ENCODE measurements at regions not wholly inside any gene's neighbourhood (a gene's known extent, or its start where the extent isn't known, plus 50 kb on each side); places are given as distances from the start of the nearest gene placed in this dataset.

GRCh38 chr10:2137549-2138174 is 400.3 kb upstream of the ADARB2 start:
- no peak for TF ChIP-seq CTCF (IDR thresholded peaks at IDR 0.05; ENCODE audit: insufficient read depth, low read length, poor library complexity, severe bottlenecking)
- TF ChIP-seq EZH2phosphoT487 (conservative IDR thresholded peaks at IDR 0.05; ENCODE audit: low read length) = no peak

Data from SU-DHL-6 (cell line).